OCI-LY7 (cell line): ENCODE measurements at regions not wholly inside any gene's neighbourhood (a gene's known extent, or its start where the extent isn't known, plus 50 kb on each side); places are given as distances from the start of the nearest gene placed in this dataset.

ENCODE experiments used
- BruUV-seq: library from RNA; stranded (reverse); fragments of 400-500 nt; replicated peaks from 2 replicates; lab custom pipeline; 2021; lab: Mats Ljungman, UMichigan
- CTCF ChIA-PET: fragments of 300-600 bp; sonication (Branson Sonifier 250); formaldehyde crosslinking; loops from one replicate; lab custom pipeline; 2022; ENCODE audit warnings: antibody characterized with exemption; ENCODE audit not compliant: unreplicated experiment; lab: Charles Lee
- POLR2A ChIA-PET: fragments of 300-600 bp; sonication (Branson Sonifier 250); formaldehyde crosslinking; loops from one replicate; lab custom pipeline; 2022; ENCODE audit warnings: antibody characterized with exemption; lab: Charles Lee
- DNase-seq: peaks from one replicate; pipeline ENCODE4 v3.0.0-alpha.2; 2015; ENCODE audit warnings: low spot score
- H2AFZ ChIP-seq: fragments of 200-600 bp; sonication (generic), shearing (Covaris generic); 2 replicates; pipeline ENCODE4 v1.6.1; 2014; ENCODE audit warnings: mild to moderate bottlenecking, antibody characterized with exemption, low read length, moderate library complexity
- H3K27ac ChIP-seq: fragments of 200-600 bp; sonication (generic); 2 replicates; pipeline ENCODE4 v1.5.1; 2014; ENCODE audit warnings: mixed run types, low read depth, mild to moderate bottlenecking, moderate library complexity, low read length, inconsistent platforms; ENCODE audit not compliant: poor library complexity, severe bottlenecking
- H3K36me3 ChIP-seq: fragments of 200-600 bp; sonication (generic); 2 replicates; pipeline ENCODE4 v1.6.1; 2014; ENCODE audit warnings: mild to moderate bottlenecking, antibody characterized with exemption, low read length, moderate library complexity, mixed read lengths; ENCODE audit not compliant: insufficient read depth
- H3K4me1 ChIP-seq: fragments of 200-600 bp; sonication (generic); 2 replicates; pipeline ENCODE4 v1.5.1; 2014; ENCODE audit warnings: mild to moderate bottlenecking, low read length; ENCODE audit not compliant: insufficient read depth, poor library complexity, severe bottlenecking
- H3K4me2 ChIP-seq: fragments of 200-600 bp; sonication (generic); 2 replicates; pipeline ENCODE4 v1.6.1; 2014; ENCODE audit warnings: mild to moderate bottlenecking, low read length
- H3K4me3 ChIP-seq: fragments of 200-600 bp; sonication (generic); 2 replicates; pipeline ENCODE4 v1.5.1; 2014; ENCODE audit warnings: mild to moderate bottlenecking, low read depth, low read length; ENCODE audit not compliant: poor library complexity, severe bottlenecking
- H3K79me2 ChIP-seq: fragments of 200-600 bp; sonication (generic); 2 replicates; pipeline ENCODE4 v1.6.1; 2016; ENCODE audit warnings: low read depth, mild to moderate bottlenecking, low read length, moderate library complexity, mixed read lengths; ENCODE audit not compliant: insufficient read depth
- H3K9me2 ChIP-seq: fragments of 200-600 bp; sonication (generic); 2 replicates; pipeline ENCODE4 v1.6.1; 2016; ENCODE audit warnings: mild to moderate bottlenecking, low read length, mixed read lengths; ENCODE audit not compliant: insufficient read depth
- H3K9me3 ChIP-seq: fragments of 200-600 bp; sonication (generic); 2 replicates; pipeline ENCODE4 v1.6.1; 2014; ENCODE audit warnings: mild to moderate bottlenecking, mixed run types, low read length, mixed read lengths
- H4K20me1 ChIP-seq: fragments of 200-600 bp; sonication (generic); 2 replicates; pipeline ENCODE4 v1.6.1; 2014; ENCODE audit warnings: mild to moderate bottlenecking, antibody characterized with exemption, low read length, moderate library complexity, mixed read lengths; ENCODE audit not compliant: insufficient read depth
- CTCF ChIP-seq: fragments of 200-600 bp; sonication (generic); conservative IDR thresholded peaks from 2 replicates; pipeline ENCODE4 v1.5.1; 2014; ENCODE audit warnings: mild to moderate bottlenecking, antibody characterized with exemption, low read length, moderate library complexity, mixed read lengths
- EZH2phosphoT487 ChIP-seq: fragments of 200-600 bp; sonication (generic); IDR thresholded peaks from 2 replicates; pipeline ENCODE4 v1.6.1; 2018; ENCODE audit warnings: low read depth, borderline replicate concordance, mild to moderate bottlenecking, mixed run types, antibody characterized with exemption, low read length, moderate library complexity, mixed read lengths
- intact Hi-C: fragments of 100-400 bp; cut with micrococcal nuclease; formaldehyde crosslinking; loops from one replicate; pipeline ENCODE4 v1.10.0; 2022; ENCODE audit not compliant: unreplicated experiment

GRCh38 chr2:161028581-161028980 lies 131.6 kb upstream of the TANK start:
- CTCF ChIA-PET = no interaction called here
- Histone ChIP-seq H2AFZ (no peak overlapping the region), H3K9me3 (no peaks in the 10 kb centered on the region), H3K79me2 (no peaks in the 10 kb centered on the region), H3K4me3 (no peak overlapping the region), H3K27ac (no peak overlapping the region), H3K9me2 (no peaks in the 10 kb centered on the region), H3K4me2 (no peak overlapping the region), H4K20me1 (no peaks in the 10 kb centered on the region), H3K4me1 (no peaks in the 10 kb centered on the region), H3K36me3 (no peaks in the 10 kb centered on the region)
- POLR2A ChIA-PET = no interaction called here
- no peak for DNase-seq
- TF ChIP-seq CTCF (no peak), EZH2phosphoT487 (no peak)
- intact Hi-C loops = no loop called here
- no TSS peak for BruUV-seq

GRCh38 chr2:161029321-161029720 lies 130.9 kb upstream of the TANK start:
- no TSS peak for BruUV-seq
- H3K4me3 ChIP-seq = no peak overlapping the region
- no peaks in the 10 kb centered on the region for H4K20me1 ChIP-seq
- H3K79me2 ChIP-seq = no peaks in the 10 kb centered on the region
- POLR2A ChIA-PET = no interaction called here
- intact Hi-C loops = no loop called here
- H3K4me2 ChIP-seq = no peak overlapping the region
- no peaks in the 10 kb centered on the region for H3K4me1 ChIP-seq
- no peak for DNase-seq
- no peak overlapping the region for H3K27ac ChIP-seq
- CTCF ChIA-PET = no interaction called here
- TF ChIP-seq EZH2phosphoT487 (no peak), CTCF (no peak)
- H2AFZ ChIP-seq = no peak overlapping the region
- H3K36me3 ChIP-seq = no peaks in the 10 kb centered on the region
- H3K9me2 ChIP-seq = no peaks in the 10 kb centered on the region
- H3K9me3 ChIP-seq = no peaks in the 10 kb centered on the region

- no peak for DNase-seq
- no peak overlapping the region for H2AFZ ChIP-seq
- no TSS peak for BruUV-seq
Measured at GRCh38 chr2:161030260-161031063, 129.8 kb upstream of the TANK start.

More at GRCh38 chr2:161030260-161031063, 129.8 kb upstream of the TANK start:
- Histone ChIP-seq H3K4me1 (no peaks in the 10 kb centered on the region), H3K36me3 (no peaks in the 10 kb centered on the region), H3K79me2 (no peaks in the 10 kb centered on the region), H3K4me2 (no peak overlapping the region), H4K20me1 (no peaks in the 10 kb centered on the region), H3K27ac (no peak overlapping the region), H3K9me3 (no peaks in the 10 kb centered on the region), H3K4me3 (no peak overlapping the region), H3K9me2 (no peaks in the 10 kb centered on the region)
- intact Hi-C loops = no loop called here
- TF ChIP-seq CTCF = no peak
- TF ChIP-seq EZH2phosphoT487 = no peak
- ChIA-PET POLR2A (interaction anchor here (0.8 to 1.0 kb wide), 2 partner anchors 9 to 10 kb away, joined by 3 to 4 read pairs; no protein-coding TSS in a partner anchor), CTCF (no interaction called here)
